HEK293 (cell line): ENCODE measurements at regions not wholly inside any gene's neighbourhood (a gene's known extent, or its start where the extent isn't known, plus 50 kb on each side); places are given as distances from the start of the nearest gene placed in this dataset.
A peak's percentile ranks its signal among the peaks of the same experiment; 100 is the strongest.

ENCODE experiments used
- CTCF ChIA-PET: fragments of 350-600 bp; formaldehyde crosslinking; extraction: SDS; loops from one replicate; lab custom pipeline; 2021; ENCODE audit warnings: antibody characterized with exemption; lab: Yijun Ruan, JAX
- POLR2A ChIA-PET: fragments of 300-600 bp; formaldehyde crosslinking; extraction: SDS; loops from one replicate; lab custom pipeline; 2020; ENCODE audit warnings: antibody characterized with exemption, inconsistent platforms; lab: Yijun Ruan, JAX
- H3K27ac ChIP-seq: fragments of 200-500 bp; sonication (Bioruptor generic); 2 replicates; pipeline ENCODE4 v1.5.1; 2014; ENCODE audit warnings: low read depth, low read length, control low read depth, inconsistent platforms; ENCODE audit errors: extremely low read depth
- H3K36me3 ChIP-seq, 2 experiments: fragments of 200-500 bp in 1 of 2; sonication (Bioruptor generic) in 1 of 2; 1 replicate in 1 of 2; 2 replicates in 1 of 2; pipeline ENCODE4 v1.5.1; 2014 to 2017; ENCODE audit warnings: inconsistent platforms in 2 of 2, low read length in 2 of 2; ENCODE audit not compliant: control insufficient read depth in 2 of 2, insufficient read depth in 1 of 2
- H3K4me1 ChIP-seq: fragments of 200-500 bp; sonication (Bioruptor generic); 2 replicates; pipeline ENCODE4 v1.5.1; 2014; ENCODE audit warnings: mild to moderate bottlenecking, low read length, inconsistent platforms; ENCODE audit not compliant: control insufficient read depth, insufficient read depth
- H3K4me3 ChIP-seq: 2 replicates; pipeline ENCODE4 v1.5.1; 2011; ENCODE audit warnings: low read depth, mild to moderate bottlenecking, control low read depth, low read length, moderate library complexity
- H3K9me3 ChIP-seq: fragments of 200-500 bp; sonication (Bioruptor generic); 2 replicates; pipeline ENCODE4 v1.5.1; 2014; ENCODE audit warnings: low read depth, low read length, inconsistent platforms; ENCODE audit not compliant: control insufficient read depth, insufficient read depth
- AEBP2 ChIP-seq: fragments of 450-650 bp; formaldehyde crosslinking; IDR thresholded peaks from 2 replicates; pipeline ENCODE4 v1.5.1; 2016; ENCODE audit warnings: missing biosample characterization, missing genetic modification characterization, borderline replicate concordance
- ATF2 ChIP-seq: fragments of 450-650 bp; formaldehyde crosslinking; IDR thresholded peaks from 2 replicates; pipeline ENCODE4 v1.5.1; 2016; ENCODE audit warnings: missing biosample characterization, missing genetic modification characterization, low read depth
- BCL6B ChIP-seq: fragments of 450-650 bp; formaldehyde crosslinking; IDR thresholded peaks from 2 replicates; pipeline ENCODE4 v1.5.1; 2017; ENCODE audit warnings: missing biosample characterization, missing genetic modification characterization
- KLF10 ChIP-seq: fragments of 450-650 bp; IDR thresholded peaks from 2 replicates; pipeline ENCODE4 v1.5.1; 2018; ENCODE audit warnings: missing biosample characterization, mild to moderate bottlenecking, missing genetic modification characterization
- MEIS1 ChIP-seq: sonication (generic); formaldehyde crosslinking; IDR thresholded peaks from 2 replicates; pipeline ENCODE4 v1.8.1; 2022; ENCODE audit warnings: missing genetic modification reagents, mild to moderate bottlenecking, borderline replicate concordance
- OSR2 ChIP-seq: fragments of 450-650 bp; formaldehyde crosslinking; IDR thresholded peaks from 2 replicates; pipeline ENCODE4 v1.5.1; 2016; ENCODE audit warnings: missing biosample characterization, missing genetic modification characterization
- PATZ1 ChIP-seq: fragments of 450-650 bp; formaldehyde crosslinking; IDR thresholded peaks from 2 replicates; pipeline ENCODE4 v1.5.1; 2016; ENCODE audit warnings: missing biosample characterization, missing genetic modification characterization
- REPIN1 ChIP-seq: fragments of 450-650 bp; formaldehyde crosslinking; IDR thresholded peaks from 2 replicates; pipeline ENCODE4 v1.5.1; 2017; ENCODE audit warnings: missing biosample characterization, missing genetic modification characterization, low read depth
- SCRT1 ChIP-seq: fragments of 450-650 bp; formaldehyde crosslinking; IDR thresholded peaks from 2 replicates; pipeline ENCODE4 v1.5.1; 2016; ENCODE audit warnings: missing biosample characterization, missing genetic modification characterization, borderline replicate concordance
- SETDB1 ChIP-seq: IDR thresholded peaks from one replicate; pipeline ENCODE4 v1.6.1; 2017; ENCODE audit warnings: mild to moderate bottlenecking, low read length, moderate library complexity, mixed read lengths; ENCODE audit not compliant: insufficient read length
- YY1 ChIP-seq: fragments of 450-650 bp; formaldehyde crosslinking; IDR thresholded peaks from 2 replicates; pipeline ENCODE4 v1.5.1; 2018; ENCODE audit warnings: missing biosample characterization, missing genetic modification characterization
- ZBTB48 ChIP-seq: fragments of 450-650 bp; formaldehyde crosslinking; IDR thresholded peaks from 2 replicates; pipeline ENCODE4 v1.5.1; 2016; ENCODE audit warnings: missing biosample characterization, missing genetic modification characterization
- ZBTB6 ChIP-seq: fragments of 450-650 bp; formaldehyde crosslinking; IDR thresholded peaks from 2 replicates; pipeline ENCODE4 v1.5.1; 2017; ENCODE audit warnings: missing biosample characterization, missing genetic modification characterization
- ZFP37 ChIP-seq: fragments of 450-650 bp; formaldehyde crosslinking; IDR thresholded peaks from 2 replicates; pipeline ENCODE4 v1.5.1; 2016; ENCODE audit warnings: missing biosample characterization, missing genetic modification characterization
- ZIC2 ChIP-seq: fragments of 450-650 bp; formaldehyde crosslinking; IDR thresholded peaks from 2 replicates; pipeline ENCODE4 v1.5.1; 2016; ENCODE audit warnings: missing biosample characterization, missing genetic modification characterization
- ZNF112 ChIP-seq: fragments of 450-650 bp; formaldehyde crosslinking; IDR thresholded peaks from 2 replicates; pipeline ENCODE4 v1.5.0; 2017; ENCODE audit warnings: missing biosample characterization, missing genetic modification characterization
- ZNF221 ChIP-seq: fragments of 450-650 bp; formaldehyde crosslinking; IDR thresholded peaks from 2 replicates; pipeline ENCODE4 v1.5.1; 2017; ENCODE audit warnings: missing biosample characterization, missing genetic modification characterization, borderline replicate concordance
- ZNF311 ChIP-seq: fragments of 450-650 bp; formaldehyde crosslinking; IDR thresholded peaks from 2 replicates; pipeline ENCODE4 v1.5.1; 2017; ENCODE audit warnings: missing biosample characterization, missing genetic modification characterization, borderline replicate concordance
- ZNF350 ChIP-seq: fragments of 450-650 bp; formaldehyde crosslinking; IDR thresholded peaks from 2 replicates; pipeline ENCODE4 v1.5.0; 2017; ENCODE audit warnings: missing biosample characterization, mild to moderate bottlenecking, missing genetic modification characterization
- ZNF449 ChIP-seq: fragments of 450-650 bp; formaldehyde crosslinking; IDR thresholded peaks from 2 replicates; pipeline ENCODE4 v1.5.1; 2017; ENCODE audit warnings: missing biosample characterization, mild to moderate bottlenecking, missing genetic modification characterization, moderate library complexity
- ZNF548 ChIP-seq: fragments of 450-650 bp; formaldehyde crosslinking; IDR thresholded peaks from 2 replicates; pipeline ENCODE4 v1.5.1; 2016; ENCODE audit warnings: missing biosample characterization, missing genetic modification characterization
- ZNF561 ChIP-seq: fragments of 450-650 bp; IDR thresholded peaks from 2 replicates; pipeline ENCODE4 v1.5.1; 2018; ENCODE audit warnings: missing biosample characterization, missing genetic modification characterization, borderline replicate concordance
- ZNF629 ChIP-seq: fragments of 450-650 bp; formaldehyde crosslinking; IDR thresholded peaks from 2 replicates; pipeline ENCODE4 v1.5.1; 2017; ENCODE audit warnings: missing biosample characterization, missing genetic modification characterization
- ZNF660 ChIP-seq: fragments of 450-650 bp; IDR thresholded peaks from 2 replicates; pipeline ENCODE4 v1.5.1; 2018; ENCODE audit warnings: missing biosample characterization, mild to moderate bottlenecking, missing genetic modification characterization
- ZNF677 ChIP-seq: fragments of 450-650 bp; IDR thresholded peaks from 2 replicates; pipeline ENCODE4 v1.5.0; 2018; ENCODE audit warnings: missing biosample characterization, mild to moderate bottlenecking, missing genetic modification characterization, moderate library complexity
- ZNF768 ChIP-seq: fragments of 450-650 bp; formaldehyde crosslinking; IDR thresholded peaks from 2 replicates; pipeline ENCODE4 v1.5.1; 2018; ENCODE audit warnings: missing biosample characterization, mild to moderate bottlenecking, missing genetic modification characterization
- ZNF792 ChIP-seq: fragments of 450-650 bp; formaldehyde crosslinking; IDR thresholded peaks from 2 replicates; pipeline ENCODE4 v1.5.1; 2016; ENCODE audit warnings: missing biosample characterization, missing genetic modification characterization
- ZSCAN16 ChIP-seq: fragments of 450-650 bp; formaldehyde crosslinking; IDR thresholded peaks from 2 replicates; pipeline ENCODE4 v1.5.1; 2016; ENCODE audit warnings: missing biosample characterization, missing genetic modification characterization
- ZSCAN18 ChIP-seq: fragments of 450-650 bp; formaldehyde crosslinking; IDR thresholded peaks from 2 replicates; pipeline ENCODE4 v1.5.1; 2016; ENCODE audit warnings: missing biosample characterization, missing genetic modification characterization

- peaks cover 5% of the 10 kb centered on the region; the same call in 1 of the 2 replicates for H3K4me1 ChIP-seq
- no peaks in the 10 kb centered on the region for H3K9me3 ChIP-seq
- CTCF ChIA-PET: no interaction called here
- POLR2A ChIA-PET: no interaction called here
- no peaks in the 10 kb centered on the region for H3K36me3 ChIP-seq
- H3K27ac ChIP-seq: no peak overlapping the region
- H3K4me3 ChIP-seq: no peak overlapping the region
- TF ChIP-seq ZNF768: no peak
- TF ChIP-seq ZSCAN16 (tag by site-specific recombination): no peak
- TF ChIP-seq ZNF660 (tag by site-specific recombination): peak; percentile 82; the same call in 1 of the 2 replicates
- TF ChIP-seq ZNF677 (tag by site-specific recombination): no peak
- TF ChIP-seq SETDB1: peak; percentile 48
- TF ChIP-seq ZBTB48 (tag by site-specific recombination): no peak
- no peak for TF ChIP-seq ZNF548
- no peak for TF ChIP-seq ZNF112 (tag by site-specific recombination)
- TF ChIP-seq AEBP2 (tag by site-specific recombination): no peak
- 0 out of 2 replicates have a peak, but pooled peaks have one; percentile 22 for TF ChIP-seq ZNF350 (tag by site-specific recombination)
- TF ChIP-seq SCRT1 (tag by site-specific recombination): no peak
- no peak for TF ChIP-seq ZNF449 (tag by site-specific recombination)
- TF ChIP-seq ZNF561: no peak
- no peak for TF ChIP-seq YY1 (tag by site-specific recombination)
- TF ChIP-seq ATF2 (tag by site-specific recombination): no peak
- no peak for TF ChIP-seq KLF10 (tag by site-specific recombination)
- no peak for TF ChIP-seq PATZ1 (tag by site-specific recombination)
- TF ChIP-seq OSR2 (tag by site-specific recombination): no peak
- no peak for TF ChIP-seq ZSCAN18 (tag by site-specific recombination)
- TF ChIP-seq ZNF311 (tag by site-specific recombination): no peak
- no peak for TF ChIP-seq ZNF221 (tag by site-specific recombination)
- peak; percentile 76 for TF ChIP-seq ZNF629 (tag by site-specific recombination)
- peak; percentile 39; the same call in 1 of the 2 replicates for TF ChIP-seq BCL6B (tag by site-specific recombination)
- no peak for TF ChIP-seq ZBTB6 (tag by site-specific recombination)
- TF ChIP-seq MEIS1 (CRISPR knock-in tag): no peak
- TF ChIP-seq ZIC2: peak; percentile 70
- TF ChIP-seq REPIN1 (tag by site-specific recombination): no peak
- no peak for TF ChIP-seq ZNF792 (tag by site-specific recombination)
- no peak for TF ChIP-seq ZFP37 (tag by site-specific recombination)
These were observed 171.7 kb upstream of the CCN2 start for GRCh38 chr6:132122871-132123270.
